Suprapubic skin (tissue), 4 donors: ENCODE measurements at regions not wholly inside any gene's neighbourhood (a gene's known extent, or its start where the extent isn't known, plus 50 kb on each side); places are given as distances from the start of the nearest gene placed in this dataset.

Experiments
- DNase-seq, 2 donors: peaks; one replicate each; pipeline ENCODE4 v3.0.0-alpha.2; 2019; ENCODE audit warnings: low spot score in 2 of 2
- H3K27ac ChIP-seq: fragments of 200-600 bp; sonication (generic); one replicate; pipeline ENCODE4 v1.5.1; 2019
- H3K27me3 ChIP-seq: fragments of 200-600 bp; sonication (generic); one replicate; pipeline ENCODE4 v1.5.1; 2019
- H3K36me3 ChIP-seq: fragments of 200-600 bp; sonication (generic); one replicate; pipeline ENCODE4 v1.5.1; 2019
- H3K4me1 ChIP-seq: fragments of 200-600 bp; sonication (generic); one replicate; pipeline ENCODE4 v1.5.1; 2019
- H3K4me3 ChIP-seq: fragments of 200-600 bp; sonication (generic); one replicate; pipeline ENCODE4 v1.5.1; 2019; ENCODE audit warnings: mild to moderate bottlenecking
- H3K9me3 ChIP-seq: fragments of 200-600 bp; sonication (generic); one replicate; pipeline ENCODE4 v1.5.1; 2019
- CTCF ChIP-seq, 2 donors: fragments of 200-600 bp in 1 of 2; fragments of 450-650 bp in 1 of 2; sonication (generic) in 1 of 2; IDR thresholded peaks; one replicate each; pipeline ENCODE4 v1.5.1; 2016 to 2019; ENCODE audit warnings: antibody characterized with exemption in 2 of 2, mild to moderate bottlenecking in 1 of 2, moderate library complexity in 1 of 2
- EP300 ChIP-seq: sonication (generic); formaldehyde crosslinking; IDR thresholded peaks from one replicate; pipeline ENCODE4 v1.6.1; 2017; ENCODE audit warnings: antibody characterized with exemption
- POLR2A ChIP-seq, 2 donors: fragments of 450-650 bp; IDR thresholded peaks; one replicate each; pipeline ENCODE4 v1.6.1; 2017; ENCODE audit warnings: antibody characterized with exemption in 2 of 2, mild to moderate bottlenecking in 2 of 2, moderate library complexity in 2 of 2
- POLR2AphosphoS5 ChIP-seq, 3 donors: sonication (generic); formaldehyde crosslinking; IDR thresholded peaks; one replicate each; pipeline ENCODE4 v1.6.1; 2017; ENCODE audit warnings: antibody characterized with exemption in 3 of 3
- WGBS: methylation state at CpG from one replicate; pipeline ENCODE4 v1.1.5; 2018; 5-methylcytosine and 5-hydroxymethylcytosine counted together

- Histone ChIP-seq H3K4me1 (no peaks in the 10 kb centered on the region), H3K27me3 (peaks cover 9% of the 10 kb centered on the region), H3K4me3 (no peak overlapping the region), H3K36me3 (no peaks in the 10 kb centered on the region), H3K9me3 (no peaks in the 10 kb centered on the region), H3K27ac (no peak overlapping the region)
- no peak for DNase-seq
- TF ChIP-seq EP300 (no peak), POLR2A (IDR thresholded peaks at IDR 0.05) (no peak), POLR2AphosphoS5 (IDR thresholded peaks at IDR 0.05) (no peak), CTCF (IDR thresholded peaks at IDR 0.05) (no peak)
- WGBS: 59% methylated on average over 7 of the region's 7 CpGs
Measured at GRCh38 chr13:111040830-111041229, 74.3 kb upstream of the ARHGEF7 start.

- no peaks in the 10 kb centered on the region for H3K36me3 ChIP-seq
- H3K4me3 ChIP-seq: no peak overlapping the region
- no peaks in the 10 kb centered on the region for H3K4me1 ChIP-seq
- H3K9me3 ChIP-seq: no peaks in the 10 kb centered on the region
- H3K27ac ChIP-seq: no peak overlapping the region
- no peak for DNase-seq
- no peak for TF ChIP-seq CTCF (IDR thresholded peaks at IDR 0.05)
- no peak for TF ChIP-seq EP300
- no peak for TF ChIP-seq POLR2A (IDR thresholded peaks at IDR 0.05)
- no peak for TF ChIP-seq POLR2AphosphoS5 (IDR thresholded peaks at IDR 0.05)
- H3K27me3 ChIP-seq: peaks cover 9% of the 10 kb centered on the region
- WGBS: 85% methylated on average over 5 of the region's 5 CpGs
Measured at GRCh38 chr13:111039735-111040134, 75.4 kb upstream of the ARHGEF7 start.

- no peaks in the 10 kb centered on the region for H3K36me3 ChIP-seq
- H3K9me3 ChIP-seq: no peaks in the 10 kb centered on the region
- no peak for DNase-seq
- WGBS: 77% methylated on average over 7 of the region's 7 CpGs
- H3K27ac ChIP-seq: no peak overlapping the region
- H3K4me1 ChIP-seq: no peaks in the 10 kb centered on the region
- no peak for TF ChIP-seq CTCF (IDR thresholded peaks at IDR 0.05)
- no peak for TF ChIP-seq POLR2AphosphoS5 (IDR thresholded peaks at IDR 0.05)
- no peak for TF ChIP-seq EP300
- TF ChIP-seq POLR2A (IDR thresholded peaks at IDR 0.05): no peak
- peaks cover 9% of the 10 kb centered on the region for H3K27me3 ChIP-seq
- H3K4me3 ChIP-seq: no peak overlapping the region
Measured at GRCh38 chr13:111038887-111039286, 76.2 kb upstream of the ARHGEF7 start.

GRCh38 chr13:111037927-111038326, 77.2 kb upstream of the ARHGEF7 start:
- H3K36me3 ChIP-seq: no peaks in the 10 kb centered on the region
- no peak overlapping the region for H3K4me3 ChIP-seq
- WGBS: 47% methylated on average over 12 of the region's 12 CpGs
- no peak for TF ChIP-seq POLR2A (IDR thresholded peaks at IDR 0.05)
- TF ChIP-seq EP300: no peak
- no peak for TF ChIP-seq POLR2AphosphoS5 (IDR thresholded peaks at IDR 0.05)
- no peak for TF ChIP-seq CTCF (IDR thresholded peaks at IDR 0.05)
- H3K27ac ChIP-seq: no peak overlapping the region
- H3K27me3 ChIP-seq: peaks cover 9% of the 10 kb centered on the region
- no peaks in the 10 kb centered on the region for H3K9me3 ChIP-seq
- no peaks in the 10 kb centered on the region for H3K4me1 ChIP-seq
- DNase-seq: no peak

- TF ChIP-seq POLR2AphosphoS5 (IDR thresholded peaks at IDR 0.05): no peak
- TF ChIP-seq CTCF (IDR thresholded peaks at IDR 0.05): no peak
- no peak for TF ChIP-seq EP300
- no peak for TF ChIP-seq POLR2A (IDR thresholded peaks at IDR 0.05)
- Histone ChIP-seq H3K9me3 (no peaks in the 10 kb centered on the region), H3K4me3 (no peak overlapping the region), H3K4me1 (no peaks in the 10 kb centered on the region), H3K36me3 (no peaks in the 10 kb centered on the region), H3K27ac (no peak overlapping the region), H3K27me3 (peaks cover 9% of the 10 kb centered on the region)
- WGBS: 89% methylated on average over 7 of the region's 7 CpGs
- DNase-seq: no peak
Measured at GRCh38 chr13:111036665-111037064, 78.4 kb upstream of the ARHGEF7 start.
